ENCODE measurements at regions not wholly inside any gene's neighbourhood (a gene's known extent, or its start where the extent isn't known, plus 50 kb on each side); places are given as distances from the start of the nearest gene placed in this dataset.

- H3K4me1 ChIP-seq (ENCODE audit: control insufficient read depth in 4 of 4, insufficient read depth in 4 of 4, low read length in 3 of 4): no peaks in the 10 kb centered on the region
- H3K27ac ChIP-seq (ENCODE audit: low read depth in 1 of 2, low read length in 2 of 2): no peak overlapping the region
- H3K36me3 ChIP-seq (ENCODE audit: control insufficient read depth in 4 of 4, insufficient read depth in 3 of 4, low read depth in 1 of 4, low read length in 3 of 4): no peaks in the 10 kb centered on the region
- no peak overlapping the region for H3K9ac ChIP-seq (ENCODE audit: low read depth in 1 of 2, low read length in 2 of 2)
- H3K27me3 ChIP-seq (ENCODE audit: control insufficient read depth in 4 of 4, insufficient read depth in 4 of 4, low read length in 3 of 4): no peaks in the 10 kb centered on the region
- no peak for DNase-seq (ENCODE audit: low spot score)
- no peaks in the 10 kb centered on the region for H3K9me3 ChIP-seq (ENCODE audit: control insufficient read depth in 4 of 4, low read length in 3 of 4)
- no peak overlapping the region for H3K4me3 ChIP-seq (ENCODE audit: low read depth in 1 of 3, low read length in 3 of 3)
- no peak for TF ChIP-seq HNF4A (conservative IDR thresholded peaks at IDR 0.05)
- TF ChIP-seq, protein P1, sequence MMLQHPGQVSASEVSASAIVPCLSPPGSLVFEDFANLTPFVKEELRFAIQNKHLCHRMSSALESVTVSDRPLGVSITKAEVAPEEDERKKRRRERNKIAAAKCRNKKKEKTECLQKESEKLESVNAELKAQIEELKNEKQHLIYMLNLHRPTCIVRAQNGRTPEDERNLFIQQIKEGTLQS (IDR thresholded peaks at IDR 0.05): no peak
Observed at GRCh38 chr5:67447732-67448131, 251.1 kb upstream of the CD180 start.

- no peak for DNase-seq (ENCODE audit: low spot score)
- Histone ChIP-seq H3K36me3 (ENCODE audit: control insufficient read depth in 4 of 4, insufficient read depth in 3 of 4, low read depth in 1 of 4, low read length in 3 of 4) (no peaks in the 10 kb centered on the region), H3K4me3 (ENCODE audit: low read depth in 1 of 3, low read length in 3 of 3) (no peak overlapping the region), H3K4me1 (ENCODE audit: control insufficient read depth in 4 of 4, insufficient read depth in 4 of 4, low read length in 3 of 4) (no peaks in the 10 kb centered on the region), H3K9me3 (ENCODE audit: control insufficient read depth in 4 of 4, low read length in 3 of 4) (no peaks in the 10 kb centered on the region), H3K27me3 (ENCODE audit: control insufficient read depth in 4 of 4, insufficient read depth in 4 of 4, low read length in 3 of 4) (no peaks in the 10 kb centered on the region), H3K9ac (ENCODE audit: low read depth in 1 of 2, low read length in 2 of 2) (no peak overlapping the region), H3K27ac (ENCODE audit: low read depth in 1 of 2, low read length in 2 of 2) (no peak overlapping the region)
- WGBS: 68% methylated on average over 6 of the region's 6 CpGs
- TF ChIP-seq YY1 (IDR thresholded peaks at IDR 0.05) (no peak), EGR1 (IDR thresholded peaks at IDR 0.05; ENCODE audit: low read depth in 2 of 2) (no peak), RXRA (IDR thresholded peaks at IDR 0.05) (no peak), SP1 (IDR thresholded peaks at IDR 0.05) (no peak), REST (IDR thresholded peaks at IDR 0.05) (no peak), JUND (IDR thresholded peaks at IDR 0.05) (no peak), GABPA (IDR thresholded peaks at IDR 0.05 in 1 of 2, conservative IDR thresholded peaks at IDR 0.05 in 1 of 2) (no peak), RAD21 (IDR thresholded peaks at IDR 0.05) (no peak), FOXA1 (IDR thresholded peaks at IDR 0.05) (no peak)
- TF ChIP-seq, protein P2, sequence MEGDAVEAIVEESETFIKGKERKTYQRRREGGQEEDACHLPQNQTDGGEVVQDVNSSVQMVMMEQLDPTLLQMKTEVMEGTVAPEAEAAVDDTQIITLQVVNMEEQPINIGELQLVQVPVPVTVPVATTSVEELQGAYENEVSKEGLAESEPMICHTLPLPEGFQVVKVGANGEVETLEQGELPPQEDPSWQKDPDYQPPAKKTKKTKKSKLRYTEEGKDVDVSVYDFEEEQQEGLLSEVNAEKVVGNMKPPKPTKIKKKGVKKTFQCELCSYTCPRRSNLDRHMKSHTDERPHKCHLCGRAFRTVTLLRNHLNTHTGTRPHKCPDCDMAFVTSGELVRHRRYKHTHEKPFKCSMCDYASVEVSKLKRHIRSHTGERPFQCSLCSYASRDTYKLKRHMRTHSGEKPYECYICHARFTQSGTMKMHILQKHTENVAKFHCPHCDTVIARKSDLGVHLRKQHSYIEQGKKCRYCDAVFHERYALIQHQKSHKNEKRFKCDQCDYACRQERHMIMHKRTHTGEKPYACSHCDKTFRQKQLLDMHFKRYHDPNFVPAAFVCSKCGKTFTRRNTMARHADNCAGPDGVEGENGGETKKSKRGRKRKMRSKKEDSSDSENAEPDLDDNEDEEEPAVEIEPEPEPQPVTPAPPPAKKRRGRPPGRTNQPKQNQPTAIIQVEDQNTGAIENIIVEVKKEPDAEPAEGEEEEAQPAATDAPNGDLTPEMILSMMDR (IDR thresholded peaks at IDR 0.05; ENCODE audit: low read depth, low read length, missing input control): no peak
- TF ChIP-seq, protein P1 (IDR thresholded peaks at IDR 0.05): no peak
Observed at GRCh38 chr5:67437905-67438845, 241.6 kb upstream of the CD180 start.

Measured in liver (tissue), 8 donors.